IPS-18c (cell line): ENCODE measurements at regions not wholly inside any gene's neighbourhood (a gene's known extent, or its start where the extent isn't known, plus 50 kb on each side); places are given as distances from the start of the nearest gene placed in this dataset.

Experiments
- H3K4me3 ChIP-seq: 2 replicates; pipeline ENCODE4 v1.7.0; 2013; ENCODE audit warnings: low read depth, mild to moderate bottlenecking, low read length, moderate library complexity; ENCODE audit not compliant: insufficient read depth
- H3K9me3 ChIP-seq: one replicate; pipeline ENCODE4 v1.6.1; 2013; ENCODE audit warnings: mild to moderate bottlenecking, low read length, moderate library complexity; ENCODE audit not compliant: control insufficient read depth, insufficient read depth

- Histone ChIP-seq H3K9me3 (no peaks in the 10 kb centered on the region), H3K4me3 (no peak overlapping the region)
Observed at GRCh38 chr3:107428051-107428858, 51.0 kb downstream of the CCDC54 start.

GRCh38 chr3:107429320-107430181 is 52.3 kb downstream of the CCDC54 start:
- H3K4me3 ChIP-seq, result peak overlapping the region; percentile 66
- no peaks in the 10 kb centered on the region for H3K9me3 ChIP-seq

GRCh38 chr3:107430214-107430995 is 53.2 kb downstream of the CCDC54 start:
- H3K4me3 ChIP-seq, result peak overlapping the region; percentile 66; the same call in 1 of the 2 replicates
- H3K9me3 ChIP-seq, result no peaks in the 10 kb centered on the region

GRCh38 chr3:107430996-107431245 is 53.7 kb downstream of the CCDC54 start:
- H3K9me3 ChIP-seq, result no peaks in the 10 kb centered on the region
- peak overlapping the region; percentile 66 for H3K4me3 ChIP-seq

- no peaks in the 10 kb centered on the region for H3K9me3 ChIP-seq
- H3K4me3 ChIP-seq, result peak overlapping the region; percentile 66
Observed at GRCh38 chr3:107431246-107432012, 54.2 kb downstream of the CCDC54 start.

- Histone ChIP-seq H3K9me3 (no peaks in the 10 kb centered on the region), H3K4me3 (peak overlapping the region; percentile 66)
Observed at GRCh38 chr3:107432013-107432515, 54.8 kb downstream of the CCDC54 start.

GRCh38 chr3:107432646-107433045 is 55.4 kb downstream of the CCDC54 start:
- Histone ChIP-seq H3K4me3 (no peak overlapping the region), H3K9me3 (no peaks in the 10 kb centered on the region)

GRCh38 chr3:107436029-107436428 is 58.8 kb downstream of the CCDC54 start:
- Histone ChIP-seq H3K4me3 (no peak overlapping the region), H3K9me3 (no peaks in the 10 kb centered on the region)

- no peaks in the 10 kb centered on the region for H3K9me3 ChIP-seq
- no peak overlapping the region for H3K4me3 ChIP-seq
Observed at GRCh38 chr3:107438671-107439070, 61.4 kb downstream of the CCDC54 start.

GRCh38 chr3:107441617-107442016 is 64.4 kb downstream of the CCDC54 start:
- Histone ChIP-seq H3K9me3 (no peaks in the 10 kb centered on the region), H3K4me3 (no peak overlapping the region)

- Histone ChIP-seq H3K9me3 (no peaks in the 10 kb centered on the region), H3K4me3 (no peak overlapping the region)
Observed at GRCh38 chr3:107443461-107443860, 66.2 kb downstream of the CCDC54 start.

GRCh38 chr3:107446706-107447105 is 69.5 kb downstream of the CCDC54 start:
- no peak overlapping the region for H3K4me3 ChIP-seq
- no peaks in the 10 kb centered on the region for H3K9me3 ChIP-seq

- Histone ChIP-seq H3K4me3 (no peak overlapping the region), H3K9me3 (no peaks in the 10 kb centered on the region)
Observed at GRCh38 chr3:107450254-107450893, 72.4 kb upstream of the BBX start.

GRCh38 chr3:107452436-107452835 is 70.3 kb upstream of the BBX start:
- no peaks in the 10 kb centered on the region for H3K9me3 ChIP-seq
- no peak overlapping the region for H3K4me3 ChIP-seq

GRCh38 chr3:107453504-107453903 is 69.3 kb upstream of the BBX start:
- Histone ChIP-seq H3K9me3 (no peaks in the 10 kb centered on the region), H3K4me3 (no peak overlapping the region)

- Histone ChIP-seq H3K9me3 (no peaks in the 10 kb centered on the region), H3K4me3 (no peak overlapping the region)
Observed at GRCh38 chr3:107455621-107456020, 67.1 kb upstream of the BBX start.
